Neural progenitor cell (in vitro differentiated cells): ENCODE measurements at regions not wholly inside any gene's neighbourhood (a gene's known extent, or its start where the extent isn't known, plus 50 kb on each side); places are given as distances from the start of the nearest gene placed in this dataset.

ENCODE experiments used
- CTCF ChIP-seq: fragments of 200-600 bp; sonication (generic); IDR thresholded peaks from 2 replicates; pipeline ENCODE4 v1.5.1; 2017; ENCODE audit warnings: antibody characterized with exemption, mild to moderate bottlenecking
- EZH2 ChIP-seq: fragments of 200-600 bp; sonication (generic); IDR thresholded peaks from 2 replicates; pipeline ENCODE4 v1.6.1; 2017; ENCODE audit warnings: antibody characterized with exemption, mild to moderate bottlenecking, moderate library complexity

- TF ChIP-seq CTCF (no peak), EZH2 (no peak)
Observed at GRCh38 chr17:53141731-53142130, 681.0 kb upstream of the KIF2B start.
